ENCODE measurements at regions not wholly inside any gene's neighbourhood (a gene's known extent, or its start where the extent isn't known, plus 50 kb on each side); places are given as distances from the start of the nearest gene placed in this dataset.
A peak's percentile ranks its signal among the peaks of the same experiment; 100 is the strongest.

GRCh38 chr3:81884791-81885190 lies 123.3 kb upstream of the GBE1 start:
- Histone ChIP-seq H3F3A (ENCODE audit: low read length, unreplicated experiment) (no peaks in the 10 kb centered on the region), H3K79me2 (ENCODE audit: low read length) (no peaks in the 10 kb centered on the region), H3K27ac (ENCODE audit: low read length) (no peak overlapping the region), H3K9me3 (ENCODE audit: low read length) (no peaks in the 10 kb centered on the region), H3K4me3 (ENCODE audit: low read length) (no peak overlapping the region), H2AFZ (ENCODE audit: low read length) (no peak overlapping the region), H3K27me3 (ENCODE audit: low read length) (no peaks in the 10 kb centered on the region), H3K4me2 (ENCODE audit: low read length) (no peak overlapping the region), H3K9me2 (replicated peaks; ENCODE audit: low read length) (no peaks in the 10 kb centered on the region), H3K4me1 (ENCODE audit: insufficient read depth, low read length) (no peaks in the 10 kb centered on the region), H3K9ac (ENCODE audit: low read length) (no peak overlapping the region), H4K20me1 (ENCODE audit: low read length) (no peaks in the 10 kb centered on the region), H3K36me3 (ENCODE audit: low read depth, low read length) (no peaks in the 10 kb centered on the region)
- ATAC-seq, result no peak
- DNase-seq, result no peak
- TF ChIP-seq EZH2 (IDR thresholded peaks at IDR 0.05; ENCODE audit: low read length, unreplicated experiment), result no peak
- no peak for TF ChIP-seq EZH2phosphoT487 (IDR thresholded peaks at IDR 0.05; ENCODE audit: borderline replicate concordance, low read length)
- TF ChIP-seq CTCF (conservative IDR thresholded peaks at IDR 0.05; ENCODE audit: low read depth, low read length), result no peak
- ChIA-PET POLR2A (ENCODE audit: unreplicated experiment) (no interaction called here), CTCF (no interaction called here)
- intact Hi-C loops (cut with micrococcal nuclease), result no loop called here
- BruUV-seq (replicated peaks), result no TSS peak

GRCh38 chr3:81876826-81877225 lies 115.4 kb upstream of the GBE1 start:
- H3K79me2 ChIP-seq (ENCODE audit: low read length), result no peaks in the 10 kb centered on the region
- no TSS peak for BruUV-seq (replicated peaks)

More at GRCh38 chr3:81876826-81877225, 115.4 kb upstream of the GBE1 start:
- Histone ChIP-seq H3K27me3 (ENCODE audit: low read length) (no peaks in the 10 kb centered on the region), H3K36me3 (ENCODE audit: low read depth, low read length) (no peaks in the 10 kb centered on the region), H3K27ac (ENCODE audit: low read length) (no peak overlapping the region), H3K9me3 (ENCODE audit: low read length) (no peaks in the 10 kb centered on the region), H2AFZ (ENCODE audit: low read length) (no peak overlapping the region), H3K9me2 (replicated peaks; ENCODE audit: low read length) (no peaks in the 10 kb centered on the region), H3K4me3 (ENCODE audit: low read length) (no peak overlapping the region), H3K9ac (ENCODE audit: low read length) (no peak overlapping the region), H4K20me1 (ENCODE audit: low read length) (no peaks in the 10 kb centered on the region), H3F3A (ENCODE audit: low read length, unreplicated experiment) (no peaks in the 10 kb centered on the region), H3K4me1 (ENCODE audit: insufficient read depth, low read length) (no peaks in the 10 kb centered on the region), H3K4me2 (ENCODE audit: low read length) (no peak overlapping the region)
- no peak for ATAC-seq
- intact Hi-C loops (cut with micrococcal nuclease), result no loop called here
- ChIA-PET POLR2A (ENCODE audit: unreplicated experiment) (no interaction called here), CTCF (no interaction called here)
- TF ChIP-seq EZH2 (IDR thresholded peaks at IDR 0.05; ENCODE audit: low read length, unreplicated experiment) (no peak), CTCF (conservative IDR thresholded peaks at IDR 0.05; ENCODE audit: low read depth, low read length) (no peak), EZH2phosphoT487 (IDR thresholded peaks at IDR 0.05; ENCODE audit: borderline replicate concordance, low read length) (no peak)
- DNase-seq, result peak; percentile 19

Measured in PC-3 (cell line).